Neural cell (in vitro differentiated cells): ENCODE measurements at regions not wholly inside any gene's neighbourhood (a gene's known extent, or its start where the extent isn't known, plus 50 kb on each side); places are given as distances from the start of the nearest gene placed in this dataset.

Experiments
- H2AFZ ChIP-seq: fragments of 200-600, 300-800 bp; sonication (generic), shearing (Covaris generic); 2 replicates; pipeline ENCODE4 v1.6.0; 2014; ENCODE audit warnings: low read depth, mild to moderate bottlenecking, antibody characterized with exemption, low read length, moderate library complexity
- H3F3A ChIP-seq: fragments of 200-600 bp; shearing (Covaris generic); 2 replicates; pipeline ENCODE4 v1.6.1; 2016; ENCODE audit warnings: mild to moderate bottlenecking, moderate library complexity, mixed read lengths, antibody characterized with exemption, low read length; ENCODE audit not compliant: insufficient read depth, poor library complexity, severe bottlenecking
- H3K27ac ChIP-seq: fragments of 200-600, 300-800 bp; sonication (generic), shearing (Covaris generic); 2 replicates; pipeline ENCODE4 v1.5.1; 2014; ENCODE audit warnings: mild to moderate bottlenecking, low read length, moderate library complexity
- H3K27me3 ChIP-seq: fragments of 300-800, 200-600 bp; sonication (generic), shearing (Covaris generic); 2 replicates; pipeline ENCODE4 v1.6.0; 2014; ENCODE audit warnings: mild to moderate bottlenecking, low read depth, low read length, moderate library complexity; ENCODE audit not compliant: insufficient read depth
- H3K36me3 ChIP-seq: fragments of 300-800, 200-600 bp; sonication (generic), shearing (Covaris generic); 2 replicates; pipeline ENCODE4 v1.5.1; 2014; ENCODE audit warnings: mild to moderate bottlenecking, antibody characterized with exemption, low read length, moderate library complexity; ENCODE audit not compliant: insufficient read depth
- H3K4me2 ChIP-seq: fragments of 300-800, 200-600 bp; sonication (generic), shearing (Covaris generic); 2 replicates; pipeline ENCODE4 v1.6.0; 2014; ENCODE audit warnings: mild to moderate bottlenecking, low read length
- H3K4me3 ChIP-seq: fragments of 300-800, 200-600 bp; sonication (generic), shearing (Covaris generic); 2 replicates; pipeline ENCODE4 v1.5.1; 2014; ENCODE audit warnings: mild to moderate bottlenecking, low read length, moderate library complexity
- H3K79me2 ChIP-seq: fragments of 200-600 bp; shearing (Covaris generic); replicated peaks from 2 replicates; pipeline ENCODE4 v1.6.0; 2014; ENCODE audit warnings: mild to moderate bottlenecking, low read length, moderate library complexity; ENCODE audit not compliant: insufficient read depth
- H3K9ac ChIP-seq: fragments of 300-800, 200-600 bp; sonication (generic), shearing (Covaris generic); 2 replicates; pipeline ENCODE4 v1.6.1; 2016; ENCODE audit warnings: mild to moderate bottlenecking, low read length, mixed read lengths
- H3K9me2 ChIP-seq: fragments of 200-600 bp; shearing (Covaris generic); 2 replicates; pipeline ENCODE4 v1.6.1; 2016; ENCODE audit warnings: mild to moderate bottlenecking, low read length, mixed read lengths; ENCODE audit not compliant: insufficient read depth
- H3K9me3 ChIP-seq: fragments of 200-600, 300-800 bp; sonication (generic), shearing (Covaris generic); 2 replicates; pipeline ENCODE4 v1.6.1; 2016; ENCODE audit warnings: mild to moderate bottlenecking, mixed run types, low read length, moderate library complexity, mixed read lengths
- H4K20me1 ChIP-seq: fragments of 200-600 bp; shearing (Covaris generic); 2 replicates; pipeline ENCODE4 v1.6.1; 2016; ENCODE audit warnings: mild to moderate bottlenecking, mixed run types; ENCODE audit not compliant: insufficient read depth
- EP300 ChIP-seq: fragments of 450-650 bp; conservative IDR thresholded peaks from 2 replicates; pipeline ENCODE4 v1.6.1; 2014; ENCODE audit warnings: antibody characterized with exemption, mild to moderate bottlenecking, moderate library complexity; ENCODE audit not compliant: poor library complexity, severe bottlenecking
- EZH2 ChIP-seq: fragments of 200-600, 300-800 bp; shearing (Covaris generic), sonication (generic); IDR thresholded peaks from 2 replicates; pipeline ENCODE4 v1.6.1; 2014; ENCODE audit warnings: antibody characterized with exemption, low read length, borderline replicate concordance, mild to moderate bottlenecking; ENCODE audit not compliant: insufficient read depth, poor library complexity, severe bottlenecking
- MXI1 ChIP-seq: fragments of 450-650 bp; conservative IDR thresholded peaks from 2 replicates; pipeline ENCODE4 v1.6.1; 2014; ENCODE audit warnings: antibody characterized with exemption, mild to moderate bottlenecking; ENCODE audit not compliant: poor library complexity, severe bottlenecking
- POLR2AphosphoS5 ChIP-seq: IDR thresholded peaks from 2 replicates; pipeline ENCODE4 v1.6.1; 2012
- RAD21 ChIP-seq: fragments of 450-650 bp; conservative IDR thresholded peaks from 2 replicates; pipeline ENCODE4 v1.6.1; 2014; ENCODE audit warnings: antibody characterized with exemption, mild to moderate bottlenecking, moderate library complexity
- SMC3 ChIP-seq: fragments of 450-650 bp; conservative IDR thresholded peaks from 2 replicates; pipeline ENCODE4 v1.6.1; 2014; ENCODE audit warnings: antibody characterized with exemption, mild to moderate bottlenecking, moderate library complexity; ENCODE audit not compliant: poor library complexity
- TAF1 ChIP-seq: IDR thresholded peaks from 2 replicates; pipeline ENCODE4 v1.6.1; 2012; ENCODE audit warnings: low read depth
- TF ChIP-seq, protein P1 (sequence below): fragments of 450-650 bp; IDR thresholded peaks from 2 replicates; pipeline ENCODE4 v1.5.1; 2014; ENCODE audit warnings: antibody characterized with exemption, mild to moderate bottlenecking, moderate library complexity; ENCODE audit not compliant: poor library complexity, severe bottlenecking
- TF ChIP-seq, protein P2 (sequence below): IDR thresholded peaks from 2 replicates; pipeline ENCODE4 v1.6.1; 2012; ENCODE audit warnings: borderline replicate concordance

DNA sequence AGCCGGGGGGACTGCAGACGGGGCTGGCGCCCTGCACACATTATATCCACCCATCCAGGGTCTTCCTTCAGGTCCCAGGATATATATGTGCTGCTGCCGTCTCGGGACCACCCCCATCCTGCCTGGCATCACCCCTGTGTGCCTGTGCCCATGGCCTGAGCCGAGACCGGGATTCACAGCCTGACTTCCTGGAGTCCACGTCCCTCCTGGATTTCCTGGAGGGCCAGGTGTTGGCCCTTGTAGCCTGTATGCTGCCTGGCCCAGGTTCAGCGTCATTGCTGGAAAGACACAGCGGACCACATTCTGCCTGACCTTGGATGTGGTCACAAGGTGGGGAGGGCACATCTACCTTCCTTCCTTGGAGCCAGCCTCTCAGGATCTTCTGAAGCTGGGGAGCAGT is 551.1 kb downstream of the BRD1 start:
- no peaks in the 10 kb centered on the region for H3K79me2 ChIP-seq
- H3K9ac ChIP-seq = no peak overlapping the region
- H3K27me3 ChIP-seq = no peaks in the 10 kb centered on the region
- H3K9me2 ChIP-seq = no peaks in the 10 kb centered on the region
- H3K27ac ChIP-seq = no peak overlapping the region
- H4K20me1 ChIP-seq = no peaks in the 10 kb centered on the region
- TF ChIP-seq SMC3 = no peak
- no peak for TF ChIP-seq MXI1
- no peak for TF ChIP-seq EZH2
- no peak for TF ChIP-seq POLR2AphosphoS5
- TF ChIP-seq, protein P1, sequence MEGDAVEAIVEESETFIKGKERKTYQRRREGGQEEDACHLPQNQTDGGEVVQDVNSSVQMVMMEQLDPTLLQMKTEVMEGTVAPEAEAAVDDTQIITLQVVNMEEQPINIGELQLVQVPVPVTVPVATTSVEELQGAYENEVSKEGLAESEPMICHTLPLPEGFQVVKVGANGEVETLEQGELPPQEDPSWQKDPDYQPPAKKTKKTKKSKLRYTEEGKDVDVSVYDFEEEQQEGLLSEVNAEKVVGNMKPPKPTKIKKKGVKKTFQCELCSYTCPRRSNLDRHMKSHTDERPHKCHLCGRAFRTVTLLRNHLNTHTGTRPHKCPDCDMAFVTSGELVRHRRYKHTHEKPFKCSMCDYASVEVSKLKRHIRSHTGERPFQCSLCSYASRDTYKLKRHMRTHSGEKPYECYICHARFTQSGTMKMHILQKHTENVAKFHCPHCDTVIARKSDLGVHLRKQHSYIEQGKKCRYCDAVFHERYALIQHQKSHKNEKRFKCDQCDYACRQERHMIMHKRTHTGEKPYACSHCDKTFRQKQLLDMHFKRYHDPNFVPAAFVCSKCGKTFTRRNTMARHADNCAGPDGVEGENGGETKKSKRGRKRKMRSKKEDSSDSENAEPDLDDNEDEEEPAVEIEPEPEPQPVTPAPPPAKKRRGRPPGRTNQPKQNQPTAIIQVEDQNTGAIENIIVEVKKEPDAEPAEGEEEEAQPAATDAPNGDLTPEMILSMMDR = no peak
- TF ChIP-seq EP300 = no peak
- TF ChIP-seq, protein P2, sequence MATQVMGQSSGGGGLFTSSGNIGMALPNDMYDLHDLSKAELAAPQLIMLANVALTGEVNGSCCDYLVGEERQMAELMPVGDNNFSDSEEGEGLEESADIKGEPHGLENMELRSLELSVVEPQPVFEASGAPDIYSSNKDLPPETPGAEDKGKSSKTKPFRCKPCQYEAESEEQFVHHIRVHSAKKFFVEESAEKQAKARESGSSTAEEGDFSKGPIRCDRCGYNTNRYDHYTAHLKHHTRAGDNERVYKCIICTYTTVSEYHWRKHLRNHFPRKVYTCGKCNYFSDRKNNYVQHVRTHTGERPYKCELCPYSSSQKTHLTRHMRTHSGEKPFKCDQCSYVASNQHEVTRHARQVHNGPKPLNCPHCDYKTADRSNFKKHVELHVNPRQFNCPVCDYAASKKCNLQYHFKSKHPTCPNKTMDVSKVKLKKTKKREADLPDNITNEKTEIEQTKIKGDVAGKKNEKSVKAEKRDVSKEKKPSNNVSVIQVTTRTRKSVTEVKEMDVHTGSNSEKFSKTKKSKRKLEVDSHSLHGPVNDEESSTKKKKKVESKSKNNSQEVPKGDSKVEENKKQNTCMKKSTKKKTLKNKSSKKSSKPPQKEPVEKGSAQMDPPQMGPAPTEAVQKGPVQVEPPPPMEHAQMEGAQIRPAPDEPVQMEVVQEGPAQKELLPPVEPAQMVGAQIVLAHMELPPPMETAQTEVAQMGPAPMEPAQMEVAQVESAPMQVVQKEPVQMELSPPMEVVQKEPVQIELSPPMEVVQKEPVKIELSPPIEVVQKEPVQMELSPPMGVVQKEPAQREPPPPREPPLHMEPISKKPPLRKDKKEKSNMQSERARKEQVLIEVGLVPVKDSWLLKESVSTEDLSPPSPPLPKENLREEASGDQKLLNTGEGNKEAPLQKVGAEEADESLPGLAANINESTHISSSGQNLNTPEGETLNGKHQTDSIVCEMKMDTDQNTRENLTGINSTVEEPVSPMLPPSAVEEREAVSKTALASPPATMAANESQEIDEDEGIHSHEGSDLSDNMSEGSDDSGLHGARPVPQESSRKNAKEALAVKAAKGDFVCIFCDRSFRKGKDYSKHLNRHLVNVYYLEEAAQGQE = no peak
- no peak for TF ChIP-seq TAF1
- TF ChIP-seq RAD21 = no peak
- H3K4me3 ChIP-seq = no peak overlapping the region
- no peaks in the 10 kb centered on the region for H3F3A ChIP-seq
- no peaks in the 10 kb centered on the region for H3K36me3 ChIP-seq
- no peak overlapping the region for H3K4me2 ChIP-seq
- H2AFZ ChIP-seq = no peak overlapping the region
- H3K9me3 ChIP-seq = no peaks in the 10 kb centered on the region

DNA sequence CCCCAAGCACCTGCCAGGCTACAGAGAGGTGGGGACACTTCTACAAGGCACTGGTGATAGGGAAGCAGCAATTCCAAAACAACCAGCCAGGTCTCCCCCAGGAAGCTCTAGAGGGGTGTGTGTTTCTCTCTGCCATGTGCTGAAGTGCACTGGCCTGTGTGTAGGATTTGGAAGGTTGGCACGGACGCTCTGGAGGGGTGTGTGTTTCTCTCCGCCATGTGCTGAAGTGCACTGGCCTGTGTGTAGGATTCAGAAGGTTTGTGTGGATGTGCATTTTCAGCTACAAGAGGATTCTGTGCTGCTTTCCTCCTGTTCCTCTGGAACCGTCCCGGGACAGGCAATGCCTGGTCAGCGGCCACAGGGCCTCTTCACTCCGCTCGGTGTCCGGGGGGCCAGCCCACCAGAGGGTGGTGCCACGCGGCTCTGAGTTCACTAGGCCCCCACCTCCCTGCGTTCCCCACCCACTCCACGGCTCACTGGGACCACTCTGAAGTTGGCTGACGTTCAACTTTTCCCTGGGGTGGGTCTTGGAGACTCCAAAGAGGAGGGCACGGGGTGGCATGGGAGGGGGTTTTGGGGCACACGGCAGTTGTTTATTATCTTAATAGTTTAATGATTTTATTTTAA is 552.8 kb downstream of the BRD1 start:
- no peaks in the 10 kb centered on the region for H4K20me1 ChIP-seq
- no peak overlapping the region for H2AFZ ChIP-seq
- H3K27ac ChIP-seq = no peak overlapping the region
- H3K4me2 ChIP-seq = no peak overlapping the region
- no peaks in the 10 kb centered on the region for H3K79me2 ChIP-seq
- no peaks in the 10 kb centered on the region for H3F3A ChIP-seq
- no peaks in the 10 kb centered on the region for H3K9me3 ChIP-seq
- no peaks in the 10 kb centered on the region for H3K36me3 ChIP-seq
- TF ChIP-seq MXI1 (no peak), POLR2AphosphoS5 (no peak), EP300 (no peak), RAD21 (no peak), TAF1 (no peak), EZH2 (no peak), SMC3 (no peak)
- TF ChIP-seq, protein P1 = no peak
- TF ChIP-seq, protein P2 = no peak
- H3K4me3 ChIP-seq = no peak overlapping the region
- no peaks in the 10 kb centered on the region for H3K27me3 ChIP-seq
- no peaks in the 10 kb centered on the region for H3K9me2 ChIP-seq
- H3K9ac ChIP-seq = no peak overlapping the region
